Pancreas (tissue), 10 donors: ENCODE measurements at regions not wholly inside any gene's neighbourhood (a gene's known extent, or its start where the extent isn't known, plus 50 kb on each side); places are given as distances from the start of the nearest gene placed in this dataset.

Experiments used
- ATAC-seq, 4 donors: fragments of 200-7000 bp; cut with Tn5 transposase; one replicate each; pipeline versions ENCODE4 v1.8.0 to v1.9.1; 2020; ENCODE audit warnings: mild to moderate bottlenecking in 4 of 4, moderate library complexity in 4 of 4
- DNase-seq, 6 donors: peaks; one replicate each; pipeline ENCODE4 v3.0.0-alpha.2; 2020
- FAIRE-seq: peaks from 2 replicates; lab custom pipeline; 2012; peaks lifted over from hg19 to GRCh38; lab: Jason Lieb, UNC
- H3K27ac ChIP-seq, 4 donors: fragments of 200-600 bp; sonication (generic); 1 replicate in 3 of 4; 2 replicates in 1 of 4; pipeline versions ENCODE4 v1.5.0 to v1.8.0; 2020
- H3K27me3 ChIP-seq, 4 donors: fragments of 200-600 bp; one replicate each; pipeline ENCODE4 v1.8.0; 2021
- H3K36me3 ChIP-seq, 3 donors: fragments of 200-600 bp; sonication (generic) in 1 of 3; one replicate each; pipeline versions ENCODE4 v1.5.0 to v1.8.0; 2020 to 2021
- H3K4me1 ChIP-seq, 3 donors: fragments of 200-600 bp; one replicate each; pipeline ENCODE4 v1.8.0; 2021
- H3K4me3 ChIP-seq, 4 donors: fragments of 200-600 bp; sonication (generic) in 2 of 4; one replicate each; pipeline versions ENCODE4 v1.5.0 to v1.8.0; 2020 to 2021
- H3K9me3 ChIP-seq, 4 donors: fragments of 200-600 bp; one replicate each; pipeline ENCODE4 v1.8.0; 2021
- WGBS, 2 donors: extraction: QIAGEN DNeasy Blood & Tissue Kit; methylation state at CpG; one replicate each; pipeline ENCODE4 v1.1.7; 2013; 5-methylcytosine and 5-hydroxymethylcytosine counted together
- intact Hi-C, 3 donors: fragments of 100-400 bp; cut with DNase I; formaldehyde crosslinking; loops; one replicate each; pipeline versions ENCODE4 v1.11.1 to v1.14.2; 2022
- TF ChIP-seq, protein P1 (sequence below), 4 donors: fragments of 200-600 bp; sonication (generic) in 3 of 4; IDR thresholded peaks; one replicate each; pipeline versions ENCODE4 v1.5.0 to v1.8.0; 2021; ENCODE audit warnings: antibody characterized with exemption in 4 of 4
- donor health status: healthy with polysubstance abuse.
- donor health status: DM: no; HTN: no; CAD: no; lungs with moderate emphysema.
- donor health status: DM: no; HTN: no; CAD: no.
- donor health status: control.
- donor health status: control.
- donor health status: Bipolar disorder and iron deficiency.
- donor health status: DM: yes; HTN: yes; CAD: no.
- donor health status: DM: no; HTN: no; CAD: no.
- donor health status: DM: no; HTN: no; CAD: no.
- donor health status: DM: yes; HTN: yes; CAD: no.

DNA sequence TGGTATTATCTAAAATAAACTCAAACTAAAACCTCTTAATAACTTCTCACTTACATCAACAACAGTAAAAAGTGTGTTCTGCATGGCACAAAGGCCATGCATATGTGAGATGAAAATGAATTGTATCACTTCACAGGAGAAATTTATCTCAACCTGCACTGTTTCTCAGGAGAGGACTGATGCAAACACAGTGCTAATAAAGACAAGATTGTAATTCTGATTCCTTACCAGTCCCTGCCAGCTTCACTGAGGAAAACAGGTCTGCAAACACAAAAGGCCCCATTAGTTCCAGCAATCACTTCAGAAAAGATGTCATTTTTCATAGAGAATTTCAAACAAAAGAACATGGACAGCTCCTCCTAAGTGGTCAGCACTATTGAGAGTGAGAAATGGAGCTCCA lies 117.3 kb upstream of the PDE4D start:
- no peaks in the 10 kb centered on the region for H3K9me3 ChIP-seq
- no peak overlapping the region for H3K27ac ChIP-seq
- no peaks in the 10 kb centered on the region for H3K36me3 ChIP-seq
- no peaks in the 10 kb centered on the region for H3K4me1 ChIP-seq
- FAIRE-seq (no peak), ATAC-seq (no peak), DNase-seq (no peak)
- H3K4me3 ChIP-seq = no peak overlapping the region
- intact Hi-C loops = no loop called here
- H3K27me3 ChIP-seq = no peaks in the 10 kb centered on the region
- TF ChIP-seq, protein P1, sequence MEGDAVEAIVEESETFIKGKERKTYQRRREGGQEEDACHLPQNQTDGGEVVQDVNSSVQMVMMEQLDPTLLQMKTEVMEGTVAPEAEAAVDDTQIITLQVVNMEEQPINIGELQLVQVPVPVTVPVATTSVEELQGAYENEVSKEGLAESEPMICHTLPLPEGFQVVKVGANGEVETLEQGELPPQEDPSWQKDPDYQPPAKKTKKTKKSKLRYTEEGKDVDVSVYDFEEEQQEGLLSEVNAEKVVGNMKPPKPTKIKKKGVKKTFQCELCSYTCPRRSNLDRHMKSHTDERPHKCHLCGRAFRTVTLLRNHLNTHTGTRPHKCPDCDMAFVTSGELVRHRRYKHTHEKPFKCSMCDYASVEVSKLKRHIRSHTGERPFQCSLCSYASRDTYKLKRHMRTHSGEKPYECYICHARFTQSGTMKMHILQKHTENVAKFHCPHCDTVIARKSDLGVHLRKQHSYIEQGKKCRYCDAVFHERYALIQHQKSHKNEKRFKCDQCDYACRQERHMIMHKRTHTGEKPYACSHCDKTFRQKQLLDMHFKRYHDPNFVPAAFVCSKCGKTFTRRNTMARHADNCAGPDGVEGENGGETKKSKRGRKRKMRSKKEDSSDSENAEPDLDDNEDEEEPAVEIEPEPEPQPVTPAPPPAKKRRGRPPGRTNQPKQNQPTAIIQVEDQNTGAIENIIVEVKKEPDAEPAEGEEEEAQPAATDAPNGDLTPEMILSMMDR (IDR thresholded peaks at IDR 0.05) = no peak

- no peak for DNase-seq
- intact Hi-C loops = no loop called here
- Histone ChIP-seq H3K36me3 (no peaks in the 10 kb centered on the region), H3K27me3 (no peaks in the 10 kb centered on the region), H3K9me3 (no peaks in the 10 kb centered on the region), H3K4me1 (no peaks in the 10 kb centered on the region), H3K27ac (no peak overlapping the region), H3K4me3 (no peak overlapping the region)
- no peak for ATAC-seq
- WGBS, 2 donors = 22 to 29% methylated on average over 1 of the region's 1 CpG
- TF ChIP-seq, protein P1 (IDR thresholded peaks at IDR 0.05) = peak in 1 of 4 donors; percentile 20
- no peak for FAIRE-seq
Measured at GRCh38 chr5:60010328-60010727, 116.8 kb upstream of the PDE4D start.

- H3K27ac ChIP-seq = no peak overlapping the region
- FAIRE-seq (no peak), ATAC-seq (no peak), DNase-seq (no peak)
- H3K27me3 ChIP-seq = no peaks in the 10 kb centered on the region
- H3K4me1 ChIP-seq = no peaks in the 10 kb centered on the region
- no peaks in the 10 kb centered on the region for H3K36me3 ChIP-seq
- WGBS, 2 donors = 71 to 80% methylated on average over 2 of the region's 2 CpGs
- intact Hi-C loops = no loop called here
- no peak overlapping the region for H3K4me3 ChIP-seq
- TF ChIP-seq, protein P1 (IDR thresholded peaks at IDR 0.05) = no peak
- no peaks in the 10 kb centered on the region for H3K9me3 ChIP-seq
Measured at GRCh38 chr5:60007729-60008128, 114.2 kb upstream of the PDE4D start.

GRCh38 chr5:59999056-59999455 lies 105.5 kb upstream of the PDE4D start:
- H3K9me3 ChIP-seq = no peaks in the 10 kb centered on the region
- no peak for DNase-seq
- H3K4me1 ChIP-seq = no peaks in the 10 kb centered on the region
- intact Hi-C loops = no loop called here
- TF ChIP-seq, protein P1 (IDR thresholded peaks at IDR 0.05) = no peak
- no peak for ATAC-seq
- WGBS, 2 donors = 72 to 75% methylated on average over 2 of the region's 2 CpGs
- no peaks in the 10 kb centered on the region for H3K36me3 ChIP-seq
- no peak overlapping the region for H3K27ac ChIP-seq
- H3K27me3 ChIP-seq = no peaks in the 10 kb centered on the region
- no peak for FAIRE-seq
- no peak overlapping the region for H3K4me3 ChIP-seq

DNA sequence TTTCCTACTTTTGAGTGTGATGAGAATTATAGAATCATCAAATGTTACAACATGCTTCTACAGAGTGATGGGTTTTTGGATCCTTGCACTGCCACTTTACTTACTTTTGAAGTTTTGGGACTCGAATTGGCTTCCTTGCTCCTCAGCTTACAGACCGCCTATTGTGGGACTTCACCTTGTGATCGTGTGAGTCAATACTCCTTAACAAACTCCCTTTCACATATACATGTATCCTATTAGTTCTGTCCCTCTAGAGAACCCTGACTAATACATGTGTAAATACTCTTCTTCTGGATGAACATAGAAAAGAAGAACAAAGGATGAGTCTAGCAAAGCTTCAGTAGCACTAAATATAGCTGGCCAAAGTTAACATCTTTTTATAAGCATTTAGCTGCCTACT lies 98.7 kb upstream of the PDE4D start:
- WGBS, 2 donors = 74 to 76% methylated on average over 3 of the region's 3 CpGs
- Histone ChIP-seq H3K27ac (no peak overlapping the region), H3K27me3 (no peaks in the 10 kb centered on the region), H3K36me3 (no peaks in the 10 kb centered on the region), H3K9me3 (no peaks in the 10 kb centered on the region), H3K4me1 (no peaks in the 10 kb centered on the region), H3K4me3 (no peak overlapping the region)
- no peak for FAIRE-seq
- intact Hi-C loops = no loop called here
- no peak for ATAC-seq
- TF ChIP-seq, protein P1 (IDR thresholded peaks at IDR 0.05) = no peak
- DNase-seq = no peak
